Mucosa of descending colon (tissue), 3 donors: ENCODE measurements at regions not wholly inside any gene's neighbourhood (a gene's known extent, or its start where the extent isn't known, plus 50 kb on each side); places are given as distances from the start of the nearest gene placed in this dataset.

Source experiments
- ATAC-seq: fragments of 200-7000 bp; cut with Tn5 transposase; one replicate; pipeline ENCODE4 v1.9.1; 2020; ENCODE audit warnings: mild to moderate bottlenecking, moderate library complexity
- DNase-seq, 3 donors: peaks; one replicate each; pipeline ENCODE4 v3.0.0-alpha.2; 2020
- H3K36me3 ChIP-seq: fragments of 200-600 bp; one replicate; pipeline ENCODE4 v1.8.0; 2021; ENCODE audit warnings: low read depth, mild to moderate bottlenecking
- H3K4me1 ChIP-seq: fragments of 200-600 bp; one replicate; pipeline ENCODE4 v1.8.0; 2021; ENCODE audit warnings: low read depth, mild to moderate bottlenecking
- H3K4me3 ChIP-seq: fragments of 200-600 bp; one replicate; pipeline ENCODE4 v1.8.0; 2021; ENCODE audit warnings: mild to moderate bottlenecking
- H3K9me3 ChIP-seq: fragments of 200-600 bp; one replicate; pipeline ENCODE4 v1.8.0; 2021; ENCODE audit warnings: mild to moderate bottlenecking
- CTCF ChIP-seq: fragments of 200-600 bp; IDR thresholded peaks from one replicate; pipeline ENCODE4 v1.8.0; 2022; ENCODE audit warnings: antibody characterized with exemption, mild to moderate bottlenecking
- intact Hi-C, 2 donors: fragments of 100-400 bp; cut with DNase I in 1 of 2; cut with micrococcal nuclease in 1 of 2; formaldehyde crosslinking; loops; one replicate each; pipeline versions ENCODE4 v1.11.0 to v1.11.1; 2022; cut with DNase I, micrococcal nuclease
- donor health status: DM: no; HTN: no; CAD: no; lungs with moderate emphysema.
- donor health status: DM: no; HTN: no; CAD: no.
- donor health status: DM: no; HTN: yes; CAD: no.

GRCh38 chr16:89034971-89035668, 58.1 kb upstream of the CBFA2T3 start:
- TF ChIP-seq CTCF: no peak
- intact Hi-C loops: no loop called here
- ATAC-seq (no peak), DNase-seq (peak in 2 of 3 donors; percentile 11 to 25)
- no peak overlapping the region for H3K4me3 ChIP-seq
- no peaks in the 10 kb centered on the region for H3K36me3 ChIP-seq
- H3K9me3 ChIP-seq: no peaks in the 10 kb centered on the region
- H3K4me1 ChIP-seq: no peaks in the 10 kb centered on the region

- H3K9me3 ChIP-seq: no peaks in the 10 kb centered on the region
- DNase-seq: peak in 2 of 3 donors; percentile 11 to 23
- TF ChIP-seq CTCF: no peak
- no peak overlapping the region for H3K4me3 ChIP-seq
- ATAC-seq: no peak
- no peaks in the 10 kb centered on the region for H3K4me1 ChIP-seq
- H3K36me3 ChIP-seq: no peaks in the 10 kb centered on the region
- intact Hi-C loops: no loop called here
Measured at GRCh38 chr16:89035669-89036570, 57.7 kb upstream of the ACSF3 start.

GRCh38 chr16:89036776-89037175, 56.9 kb upstream of the ACSF3 start:
- H3K9me3 ChIP-seq: no peaks in the 10 kb centered on the region
- H3K36me3 ChIP-seq: no peaks in the 10 kb centered on the region
- no peak overlapping the region for H3K4me3 ChIP-seq
- ATAC-seq (no peak), DNase-seq (peak in 1 of 3 donors; percentile 13)
- TF ChIP-seq CTCF: no peak
- no peaks in the 10 kb centered on the region for H3K4me1 ChIP-seq
- intact Hi-C loops: no loop called here

GRCh38 chr16:89037261-89038152, 56.1 kb upstream of the ACSF3 start:
- intact Hi-C loops: no loop called here
- Histone ChIP-seq H3K9me3 (no peaks in the 10 kb centered on the region), H3K36me3 (no peaks in the 10 kb centered on the region), H3K4me3 (no peak overlapping the region), H3K4me1 (no peaks in the 10 kb centered on the region)
- ATAC-seq (peak; percentile 50), DNase-seq (peak; percentile 42 to 51 (median 46))
- TF ChIP-seq CTCF: no peak

GRCh38 chr16:89038221-89038721, 55.4 kb upstream of the ACSF3 start:
- intact Hi-C loops: no loop called here
- ATAC-seq (no peak), DNase-seq (peak in 1 of 3 donors; percentile 27)
- Histone ChIP-seq H3K9me3 (no peaks in the 10 kb centered on the region), H3K4me1 (no peaks in the 10 kb centered on the region), H3K36me3 (no peaks in the 10 kb centered on the region), H3K4me3 (no peak overlapping the region)
- no peak for TF ChIP-seq CTCF
